LoVo (cell line): ENCODE measurements at regions not wholly inside any gene's neighbourhood (a gene's known extent, or its start where the extent isn't known, plus 50 kb on each side); places are given as distances from the start of the nearest gene placed in this dataset.
"Not testable (repeated sequence)": the region's sequence is repeated elsewhere in the genome, so short reads cannot be mapped to it uniquely, and the experiment has no call there.

Experiments
- DNase-seq: peaks from one replicate; pipeline ENCODE4 v3.0.0-alpha.2; 2016; ENCODE audit warnings: low spot score

DNA sequence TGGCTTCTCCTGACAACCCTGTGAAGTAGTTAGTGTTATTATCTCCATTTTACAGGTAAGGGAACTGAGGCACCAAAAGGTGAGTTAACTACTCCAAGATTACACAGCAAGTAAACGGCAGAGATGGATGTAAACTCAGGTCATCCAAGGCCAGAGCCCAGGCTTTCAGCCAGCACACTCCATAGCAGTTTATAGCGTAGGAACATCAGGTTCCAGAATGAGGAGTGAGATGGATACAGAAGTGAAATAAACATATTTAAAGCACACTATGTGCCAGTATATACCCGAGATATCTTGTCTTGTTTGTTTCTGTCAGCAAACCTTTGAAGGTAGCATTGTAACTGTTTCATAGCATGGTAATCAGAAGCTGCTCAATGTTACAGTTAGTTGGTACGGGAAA lies 279.0 kb downstream of the OXSM start:
- DNase-seq = no peak

DNA sequence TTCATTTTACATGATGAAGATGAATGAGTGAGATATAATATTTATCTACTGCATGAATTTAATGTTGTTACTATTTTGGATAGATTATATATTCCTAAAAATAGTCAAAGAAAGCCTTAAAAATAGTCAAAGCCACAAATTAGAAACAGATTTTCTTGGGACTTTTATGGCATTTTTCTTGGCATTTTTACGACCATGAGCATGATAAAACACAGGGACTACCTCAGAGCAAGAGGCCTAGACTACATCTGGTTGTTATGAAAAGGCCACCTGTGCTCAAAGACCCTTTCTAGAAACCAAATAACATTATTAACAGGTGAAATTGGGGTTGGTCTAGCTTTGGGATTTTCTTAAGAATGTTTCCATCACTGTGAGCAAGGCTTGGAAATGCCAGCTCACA lies 281.0 kb downstream of the OXSM start:
- no peak for DNase-seq

DNA sequence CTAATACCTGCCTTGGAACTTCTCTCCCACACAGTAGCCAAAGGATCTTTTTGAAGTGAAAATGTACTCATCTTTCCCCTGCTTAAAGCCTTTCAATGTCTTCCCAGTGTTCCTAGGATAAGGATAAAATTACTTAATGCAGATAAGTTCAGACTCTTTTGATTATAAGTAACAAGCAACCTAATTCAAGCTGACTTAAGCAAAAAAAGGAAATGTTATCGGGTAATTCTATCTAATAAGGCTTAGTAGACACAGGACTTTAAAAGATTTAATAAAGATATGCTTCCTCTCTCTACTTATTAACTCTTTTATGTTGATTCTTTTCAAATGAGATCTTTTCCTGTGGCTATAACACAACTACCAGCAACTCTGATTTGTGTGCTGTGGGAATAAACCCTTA lies 284.2 kb downstream of the OXSM start:
- DNase-seq = no peak

DNA sequence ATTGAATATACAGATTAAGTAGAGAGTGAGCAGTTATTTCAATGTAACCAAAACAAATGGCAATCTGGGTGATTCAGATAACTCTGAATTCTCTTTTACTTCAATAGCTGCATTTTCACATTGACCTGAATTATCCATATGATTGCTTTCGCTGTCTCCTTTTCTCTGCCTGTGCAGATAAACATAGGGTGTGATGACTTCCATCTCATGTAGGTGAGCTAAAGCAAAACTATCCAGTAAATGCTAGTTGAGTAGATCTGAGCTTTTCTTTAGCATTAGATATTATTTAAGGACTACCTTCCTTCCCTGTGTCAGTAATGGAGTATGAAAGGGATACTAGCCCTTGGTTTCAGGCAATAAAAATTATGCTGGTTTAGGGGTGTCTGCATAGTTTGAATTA lies 288.6 kb downstream of the OXSM start:
- DNase-seq = no peak

DNA sequence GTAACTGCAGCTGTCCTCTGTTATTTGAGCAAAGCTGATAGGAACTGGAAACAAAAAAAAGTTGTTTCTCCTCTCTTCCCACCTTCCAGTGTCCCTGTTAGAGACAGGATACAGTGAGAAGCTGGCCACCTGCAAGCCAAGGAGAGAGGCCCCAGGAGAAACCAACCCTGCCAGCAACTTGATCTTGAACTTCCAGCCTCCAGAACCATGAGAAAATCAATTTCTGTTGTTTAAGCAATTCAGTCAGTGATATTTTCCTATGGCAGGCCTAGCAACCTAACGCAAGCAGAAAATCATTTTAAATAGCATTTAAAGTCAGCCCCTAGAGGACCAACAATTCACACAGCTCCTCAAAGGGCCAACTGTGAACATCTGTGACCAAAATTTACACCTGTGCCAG lies 291.3 kb downstream of the OXSM start:
- DNase-seq = no peak

DNA sequence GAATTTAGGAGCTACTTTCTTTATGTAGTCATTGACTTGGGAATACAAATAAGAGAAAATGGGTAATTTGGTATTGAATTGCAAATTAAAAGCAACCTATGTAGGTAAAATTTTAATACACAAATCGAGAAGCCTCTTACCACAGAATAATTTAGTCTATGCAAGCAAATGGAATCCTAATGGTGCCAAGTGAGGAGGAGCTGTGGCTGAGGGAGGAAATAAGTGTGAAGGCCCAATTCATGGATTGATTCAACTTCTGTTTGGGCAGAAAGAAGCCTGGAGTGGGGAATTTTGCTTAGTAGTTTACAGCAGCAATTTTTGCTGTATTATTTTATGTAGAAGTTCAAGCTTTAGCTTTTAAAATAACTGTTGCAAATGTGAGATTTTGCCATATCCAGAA lies 291.9 kb downstream of the OXSM start:
- DNase-seq = no peak

DNA sequence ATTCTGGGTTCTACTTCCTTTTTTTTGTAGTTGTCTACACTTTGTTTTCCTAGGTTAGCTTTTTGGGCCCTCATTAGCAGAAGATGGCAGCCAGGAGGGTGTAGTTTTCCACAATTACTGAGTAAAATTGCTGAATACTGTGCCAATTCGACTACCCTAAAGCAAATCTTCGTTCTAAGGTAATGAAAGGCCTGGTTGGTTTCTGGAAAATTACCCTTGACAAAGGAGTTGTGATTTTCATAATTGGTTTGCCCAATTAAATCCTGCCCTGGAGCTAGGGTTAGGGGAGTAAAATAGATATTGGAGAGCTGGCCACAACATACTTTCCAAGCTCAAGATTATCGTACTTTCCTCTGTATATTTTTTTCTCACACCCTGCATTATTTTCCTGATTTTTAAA lies 293.0 kb downstream of the OXSM start:
- no peak for DNase-seq

DNA sequence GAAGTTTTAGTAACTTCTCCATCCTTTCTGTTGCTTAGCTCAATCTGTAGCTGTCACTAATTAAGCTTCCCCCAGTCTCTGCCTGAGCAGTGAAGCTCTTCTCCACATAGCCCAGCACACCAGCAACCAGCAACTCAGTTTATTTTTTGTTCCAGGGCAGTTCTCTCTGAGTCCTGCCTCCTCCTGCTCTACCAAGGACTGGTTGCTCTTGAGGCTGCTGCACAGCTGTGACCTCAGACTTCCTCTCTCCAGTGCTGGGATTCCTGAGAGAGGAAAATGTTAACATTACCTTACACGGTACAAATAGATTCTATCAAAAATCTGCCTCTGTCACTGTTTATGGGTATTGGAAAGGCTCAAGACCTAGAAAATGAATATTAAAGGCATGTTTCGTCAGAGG lies 294.7 kb downstream of the OXSM start:
- DNase-seq = no peak

DNA sequence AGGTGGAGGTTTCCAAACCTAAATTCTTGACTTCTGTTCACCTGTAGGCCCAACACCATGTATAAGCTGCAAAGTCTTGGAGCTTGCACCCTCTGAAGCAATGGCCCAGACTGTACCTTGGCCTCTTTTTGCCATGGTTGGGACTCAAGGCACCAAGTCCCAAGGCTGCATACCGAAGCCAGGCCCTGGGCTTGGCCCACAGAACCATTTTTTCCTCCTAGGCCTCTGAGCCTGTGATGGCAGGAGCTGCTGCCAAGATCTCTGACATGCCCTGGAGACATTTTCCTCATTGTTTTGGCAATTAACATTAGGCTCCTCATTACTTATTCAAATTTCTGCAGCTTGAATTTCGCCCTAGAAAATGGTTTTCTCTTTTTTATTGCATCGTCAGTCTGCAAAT lies 297.9 kb downstream of the OXSM start:
- no peak for DNase-seq

DNA sequence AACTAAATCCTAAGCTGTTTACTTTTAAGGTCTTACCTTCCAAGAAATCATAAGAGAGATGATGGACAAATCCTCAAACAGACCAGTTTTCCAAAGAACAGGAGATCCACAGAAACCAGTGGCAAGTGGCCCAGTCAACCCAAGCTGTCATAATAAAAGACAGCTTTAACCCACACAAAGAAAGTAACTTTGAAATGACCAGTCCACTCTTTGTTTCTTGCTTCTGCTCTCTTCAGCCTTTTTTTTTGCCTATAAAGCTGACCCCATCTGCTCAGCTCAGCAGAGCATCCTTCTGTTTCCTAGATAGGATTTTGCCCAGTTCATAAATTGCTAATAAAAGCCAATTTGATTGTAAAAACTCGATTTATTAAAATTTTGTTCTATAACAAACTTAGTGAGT lies 299.4 kb downstream of the OXSM start:
- DNase-seq = no peak

DNA sequence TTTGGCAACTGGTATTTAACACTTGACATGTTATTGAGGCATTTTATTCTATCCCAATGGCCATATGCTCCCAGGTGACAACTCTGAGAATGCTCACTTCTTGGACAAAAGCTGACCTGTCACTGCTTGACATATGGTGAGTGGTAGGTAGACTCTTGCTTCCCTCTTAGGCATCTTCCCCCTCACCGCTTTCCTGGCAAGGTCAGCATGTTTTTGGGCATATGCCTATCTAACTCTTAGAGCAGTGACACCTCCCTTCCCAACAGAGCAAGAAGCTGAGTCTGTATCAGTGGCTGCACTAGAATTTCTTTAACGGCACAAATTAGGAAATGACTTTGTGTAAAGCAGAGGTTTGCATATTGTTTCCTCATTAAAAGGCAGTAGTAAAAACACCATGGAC lies 300.7 kb downstream of the OXSM start:
- no peak for DNase-seq

DNA sequence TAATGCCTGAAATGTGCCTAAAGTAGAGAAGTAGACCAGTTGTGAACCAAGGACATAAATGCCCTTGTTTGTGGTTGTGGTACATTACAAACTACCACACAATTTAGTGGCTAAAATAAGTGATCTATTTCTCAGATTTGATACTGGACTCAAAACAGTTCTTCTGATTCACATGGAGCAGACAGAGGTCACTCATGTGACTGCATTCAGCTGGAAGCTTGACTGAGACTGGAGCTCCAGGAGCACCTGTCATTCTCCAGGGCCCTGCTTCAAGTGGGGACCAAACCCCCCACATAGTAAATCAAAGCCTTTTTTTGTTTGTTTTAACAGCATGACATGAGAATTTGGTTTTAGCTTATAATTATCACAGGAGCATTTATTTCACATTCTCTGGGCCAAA lies 301.2 kb downstream of the OXSM start:
- DNase-seq = no peak

DNA sequence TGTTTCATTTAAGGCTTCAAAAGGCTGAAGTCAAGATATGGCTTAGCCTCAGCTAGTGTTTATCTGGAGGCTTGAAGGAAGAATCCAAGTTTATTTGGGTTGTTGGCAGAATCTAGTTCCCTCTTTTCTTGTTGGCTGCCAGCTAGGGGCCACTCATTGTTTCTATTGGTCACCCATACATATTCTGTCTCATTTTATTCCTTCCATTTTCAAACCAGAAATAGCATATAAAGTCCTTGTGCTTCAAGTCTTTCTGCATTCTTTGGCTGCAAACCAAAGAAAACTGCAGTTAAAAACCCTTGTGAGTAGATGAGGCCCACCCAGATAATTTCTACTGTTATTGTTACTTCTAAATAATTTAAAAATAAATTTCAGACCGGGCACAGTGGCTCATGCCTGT lies 301.7 kb downstream of the OXSM start:
- no peak for DNase-seq

DNA sequence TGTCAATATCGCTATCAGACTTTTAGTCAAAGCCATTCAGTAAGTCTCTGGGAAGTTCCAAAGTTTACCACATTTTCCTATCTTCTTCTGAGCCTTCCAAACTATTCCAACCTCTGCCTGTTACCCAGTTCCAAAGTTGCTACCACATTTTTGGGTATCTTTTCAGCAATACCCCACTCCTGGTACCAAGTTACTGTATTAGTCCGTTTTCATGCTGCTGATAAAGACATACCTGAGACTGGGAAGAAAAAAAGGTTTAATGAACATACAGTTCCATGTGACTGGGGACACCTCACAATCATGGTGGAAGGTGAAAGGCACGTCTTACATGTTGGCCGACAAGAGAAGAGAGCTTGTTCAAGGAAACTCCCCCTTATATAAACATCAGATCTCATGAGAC lies 307.2 kb downstream of the OXSM start:
- DNase-seq = not testable (repeated sequence)

DNA sequence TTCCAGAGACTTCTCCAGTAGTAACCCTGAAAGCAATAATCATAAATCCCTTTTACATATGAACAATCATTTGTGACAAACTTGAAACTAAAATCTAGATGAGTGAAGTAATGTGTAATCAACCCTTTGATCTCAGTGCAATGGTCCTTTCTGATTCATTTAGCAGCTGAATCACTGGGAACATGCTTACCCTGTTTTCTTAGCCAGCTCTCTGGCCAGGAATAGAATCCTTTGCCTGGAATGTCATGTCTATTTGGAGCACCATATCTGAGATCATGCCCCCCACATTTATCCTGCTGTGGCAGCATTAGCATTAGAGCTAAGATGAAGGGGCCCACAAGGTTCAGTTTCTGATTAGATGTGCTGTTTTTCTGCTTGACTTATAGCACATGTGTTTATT lies 309.8 kb downstream of the OXSM start:
- DNase-seq = no peak

DNA sequence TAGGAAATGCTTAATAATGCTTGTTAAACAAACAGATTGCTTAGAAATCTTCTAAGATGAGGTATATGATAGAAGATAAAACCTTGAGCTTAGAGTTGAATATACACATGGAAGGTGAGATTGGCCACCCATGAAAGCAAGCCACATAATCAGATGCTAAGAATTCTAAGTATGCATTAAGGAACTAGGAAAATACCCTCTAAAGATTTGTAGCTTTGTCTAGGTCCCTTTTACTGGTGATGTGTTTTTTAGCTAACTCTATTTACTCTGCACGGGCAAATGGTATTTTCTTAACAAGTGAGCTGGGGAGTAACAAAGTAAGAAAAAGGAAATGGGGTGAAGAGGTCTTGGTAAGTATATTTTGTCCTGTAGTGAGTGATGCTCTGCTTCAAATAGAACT lies 310.3 kb downstream of the OXSM start:
- DNase-seq = no peak

DNA sequence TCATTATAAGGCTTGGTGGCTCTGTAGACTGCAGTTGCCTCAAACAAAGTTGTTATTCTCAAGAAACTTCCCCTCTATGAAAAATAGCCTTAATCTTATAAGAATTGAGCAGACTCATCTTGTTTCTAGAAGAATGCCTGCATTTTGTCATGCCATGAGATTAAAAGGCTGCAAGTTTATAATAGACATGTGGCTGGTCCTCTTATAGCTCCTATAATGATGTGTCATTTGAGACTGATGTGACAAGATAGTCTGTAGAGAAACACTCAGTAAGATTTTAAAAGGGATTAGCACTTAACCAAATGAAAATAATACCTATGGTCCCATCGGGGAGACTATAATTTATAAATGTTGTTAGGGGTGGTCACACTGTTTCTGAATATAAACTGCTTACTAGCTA lies 312.5 kb downstream of the OXSM start:
- no peak for DNase-seq

DNA sequence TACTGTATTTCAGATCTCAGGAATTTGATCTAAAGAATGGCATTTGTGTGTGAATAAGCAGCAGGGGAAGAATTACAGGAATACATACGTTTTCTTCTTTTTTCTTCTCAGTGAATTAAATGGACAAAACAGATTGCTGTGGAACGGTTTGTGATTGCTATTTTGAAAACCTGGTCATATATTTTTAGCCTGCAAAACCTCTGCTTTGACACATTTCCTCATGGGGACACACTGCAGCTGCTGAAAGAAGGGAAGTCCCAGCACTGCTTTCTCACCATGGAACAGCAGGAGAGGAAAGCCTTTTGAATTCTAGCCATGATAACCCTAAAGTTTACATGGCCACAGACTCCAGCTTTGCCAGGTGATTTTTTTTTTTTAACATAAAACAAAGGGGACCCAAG lies 315.0 kb downstream of the OXSM start:
- no peak for DNase-seq

DNA sequence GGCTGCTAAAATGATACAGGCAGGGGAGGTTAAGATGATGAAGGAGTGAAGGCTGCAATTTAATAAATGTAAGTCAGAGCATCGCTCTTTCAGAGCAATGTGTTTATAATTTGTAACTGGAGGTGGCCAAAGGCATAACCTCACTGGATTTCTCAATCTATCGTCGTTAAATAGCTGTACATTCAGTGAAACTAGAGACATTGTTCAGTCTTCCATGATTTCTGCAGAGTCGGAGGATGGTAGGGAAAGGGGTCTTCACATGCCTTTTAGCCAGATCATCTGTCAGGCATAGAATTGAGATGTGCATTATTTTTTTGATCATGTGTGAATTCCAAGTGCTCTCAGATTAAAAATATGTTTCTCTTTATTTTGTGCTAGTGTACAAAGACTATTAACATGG lies 315.4 kb downstream of the OXSM start:
- no peak for DNase-seq

DNA sequence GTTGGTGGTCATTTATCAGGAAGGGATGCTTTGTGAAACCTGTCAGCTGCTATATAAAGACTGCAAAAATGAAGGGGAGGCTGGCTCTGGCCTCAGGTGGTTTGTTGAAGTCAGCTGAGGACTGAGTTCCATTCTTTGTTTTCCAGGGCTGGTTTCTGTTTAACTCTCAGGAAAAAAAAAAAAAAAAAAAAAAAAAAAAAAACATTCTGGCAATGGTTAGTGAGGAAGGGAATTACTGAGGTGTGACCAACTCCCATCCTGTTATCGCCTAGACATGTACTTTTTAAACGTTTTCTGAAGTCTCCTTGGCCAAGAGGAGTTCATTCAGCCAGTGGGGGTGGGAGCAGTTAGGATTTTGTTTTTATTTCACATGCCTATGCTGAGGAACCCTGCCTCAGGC lies 316.3 kb downstream of the OXSM start:
- no peak for DNase-seq

DNA sequence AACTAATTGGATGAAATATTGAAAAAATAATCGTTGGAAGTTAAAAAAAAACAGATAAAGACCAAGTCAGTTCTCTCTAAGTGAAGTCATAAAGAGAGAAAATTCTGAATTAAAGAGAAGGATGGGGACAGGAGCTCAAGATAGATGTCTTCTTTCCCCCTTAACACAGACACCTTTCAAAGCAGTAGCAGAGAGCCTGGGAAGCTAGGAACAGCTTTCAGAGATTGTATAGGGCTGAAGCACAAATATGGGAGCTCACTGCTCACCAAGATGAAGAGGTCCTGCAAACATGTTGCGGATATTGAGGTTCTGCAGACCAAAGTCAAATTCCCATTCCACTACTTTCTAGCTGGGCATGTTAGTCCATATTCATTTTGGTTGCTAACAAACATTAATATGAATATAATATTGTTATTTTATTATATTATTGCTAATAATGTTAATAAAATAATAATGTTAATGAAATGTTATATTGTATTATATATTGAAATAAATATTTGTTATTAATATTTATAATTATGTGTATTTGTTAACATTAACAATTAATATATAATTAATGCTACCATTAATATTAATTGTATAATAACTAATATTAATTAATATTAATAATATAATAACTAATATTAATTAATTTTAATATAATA lies 319.1 kb downstream of the OXSM start:
- no peak for DNase-seq

DNA sequence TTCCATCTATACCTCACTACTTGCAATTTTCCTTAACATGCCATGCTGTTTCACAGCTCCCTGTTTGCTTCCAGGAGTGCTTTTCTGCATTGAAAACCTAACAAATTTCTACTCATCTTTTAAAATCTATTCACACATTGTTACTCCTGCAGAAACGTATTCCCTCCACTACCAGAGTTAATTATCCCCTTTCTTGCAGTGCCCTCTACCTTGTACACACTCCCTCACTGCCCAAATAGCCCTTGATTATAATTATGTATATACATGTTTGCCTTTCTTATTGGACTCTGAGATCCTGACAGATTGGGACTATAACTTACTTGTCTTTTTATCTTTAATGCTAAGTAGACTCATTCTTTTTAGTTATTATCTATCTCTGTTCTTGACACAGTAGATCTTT lies 325.0 kb downstream of the OXSM start:
- no peak for DNase-seq

DNA sequence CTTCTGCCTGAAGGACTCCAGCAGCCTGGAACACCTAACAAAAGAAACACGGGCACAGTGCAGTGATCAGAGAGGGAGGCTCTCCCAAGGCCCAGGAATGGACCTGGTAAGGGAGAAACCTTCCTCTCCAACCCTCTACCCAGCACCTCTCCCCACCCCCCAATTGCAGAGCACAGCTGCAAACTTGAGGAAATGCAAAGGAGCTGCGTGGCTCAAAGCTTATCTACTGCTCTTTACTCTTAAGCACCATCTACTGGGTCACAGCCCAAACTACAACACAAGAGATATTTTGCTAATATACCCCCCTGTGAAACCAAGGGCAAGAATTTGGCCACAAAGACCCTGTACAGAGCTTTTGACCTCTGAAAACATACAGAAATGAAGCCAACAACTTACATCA lies 328.3 kb downstream of the OXSM start:
- DNase-seq = no peak

DNA sequence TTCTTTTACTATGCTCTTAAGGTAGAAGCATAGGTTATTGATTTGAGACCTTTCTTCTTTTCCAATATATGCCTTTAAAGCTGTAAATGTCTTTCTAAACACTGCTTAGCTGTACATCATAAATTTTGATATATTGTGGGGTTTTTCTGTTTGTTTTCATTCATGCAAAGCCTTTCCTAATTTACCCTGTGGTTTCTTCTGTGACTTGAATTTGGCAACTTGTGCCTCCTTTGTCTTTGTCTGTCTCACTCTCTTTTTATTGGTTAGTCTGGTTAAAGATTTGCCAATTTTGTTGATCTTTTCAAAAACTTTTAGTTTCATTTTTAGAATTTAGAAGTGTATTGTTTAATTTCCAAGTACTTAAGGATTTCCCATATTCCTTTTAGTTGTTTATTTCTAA lies 343.1 kb downstream of the OXSM start:
- no peak for DNase-seq

DNA sequence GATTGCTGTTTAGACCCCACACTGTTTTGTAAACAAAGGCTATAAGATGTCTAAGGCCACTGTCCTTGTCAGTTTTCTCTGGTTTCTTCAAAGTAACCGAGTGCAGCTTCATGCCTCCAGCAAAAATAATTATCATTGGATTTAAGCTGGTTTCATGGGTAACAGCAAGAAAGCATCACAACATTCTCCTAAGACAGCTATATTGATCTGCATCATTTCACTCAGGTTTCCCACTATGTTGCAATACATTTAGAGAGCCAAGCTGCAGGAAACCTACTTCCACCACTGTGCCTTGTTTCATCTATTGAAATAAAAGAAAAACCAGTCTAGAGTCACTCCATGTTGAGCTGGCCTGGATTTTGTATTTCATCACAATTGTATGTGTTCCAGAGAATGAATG lies 351.4 kb downstream of the OXSM start:
- no peak for DNase-seq
